IMR-90 (cell line): ENCODE measurements at regions not wholly inside any gene's neighbourhood (a gene's known extent, or its start where the extent isn't known, plus 50 kb on each side); places are given as distances from the start of the nearest gene placed in this dataset.

Experiments used
- ATAC-seq: fragments of 200-7000 bp; cut with Tn5 transposase; 2 replicates; pipeline ENCODE4 v1.9.1; 2020; ENCODE audit warnings: low read depth, mild to moderate bottlenecking, moderate library complexity
- BruUV-seq: library from RNA; stranded (reverse); fragments of 400-500 nt; replicated peaks from 2 replicates; lab custom pipeline; 2021; lab: Mats Ljungman, UMichigan
- CTCF ChIA-PET: fragments of 300-600 bp; formaldehyde crosslinking; extraction: SDS; loops from one replicate; lab custom pipeline; 2021; ENCODE audit warnings: antibody characterized with exemption; lab: Yijun Ruan, JAX
- POLR2A ChIA-PET: fragments of 300-600 bp; sonication (Branson Sonifier 250); formaldehyde crosslinking; loops from one replicate; lab custom pipeline; 2022; ENCODE audit warnings: antibody characterized with exemption; ENCODE audit not compliant: unreplicated experiment; lab: Charles Lee
- DNase-seq: peaks from one replicate; pipeline ENCODE4 v3.0.0; 2013
- H2AFZ ChIP-seq: replicated peaks from 2 replicates; pipeline ENCODE3; 2013; ENCODE audit warnings: low read length, mild to moderate bottlenecking; ENCODE audit not compliant: poor library complexity
- H2AK5ac ChIP-seq: 2 replicates; pipeline ENCODE4 v1.6.1; 2013; ENCODE audit warnings: low read depth, low read length, inconsistent platforms
- H2AK9ac ChIP-seq: replicated peaks from 2 replicates; pipeline ENCODE3; 2013; ENCODE audit warnings: mild to moderate bottlenecking, low read depth, low read length, moderate library complexity; ENCODE audit not compliant: poor library complexity
- H2BK120ac ChIP-seq: 2 replicates; pipeline ENCODE4 v1.6.1; 2013; ENCODE audit warnings: low read depth, low read length, inconsistent platforms
- H2BK15ac ChIP-seq: 3 replicates; pipeline ENCODE4 v1.6.1; 2013; ENCODE audit warnings: low read depth, low read length, inconsistent platforms
- H2BK20ac ChIP-seq: 2 replicates; pipeline ENCODE4 v1.6.1; 2013; ENCODE audit warnings: low read depth, mild to moderate bottlenecking, inconsistent platforms, low read length, moderate library complexity
- H2BK5ac ChIP-seq: 2 replicates; pipeline ENCODE4 v1.6.1; 2013; ENCODE audit warnings: mild to moderate bottlenecking, low read depth, low read length, inconsistent platforms; ENCODE audit not compliant: poor library complexity, severe bottlenecking
- H3K14ac ChIP-seq: replicated peaks from 2 replicates; pipeline ENCODE4 v1.6.1; 2013; ENCODE audit warnings: low read depth, low read length, inconsistent platforms
- H3K18ac ChIP-seq: 2 replicates; pipeline ENCODE4 v1.6.1; 2013; ENCODE audit warnings: low read depth, low read length, control low read depth
- H3K23ac ChIP-seq: 2 replicates; pipeline ENCODE4 v1.6.1; 2013; ENCODE audit warnings: low read depth, low read length, inconsistent platforms
- H3K27ac ChIP-seq: 2 replicates; pipeline ENCODE4 v1.5.1; 2013; ENCODE audit warnings: mild to moderate bottlenecking, control low read depth, low read length; ENCODE audit not compliant: insufficient read depth
- H3K27me3 ChIP-seq: 2 replicates; pipeline ENCODE4 v1.6.1; 2013; ENCODE audit warnings: low read length; ENCODE audit not compliant: control insufficient read depth, insufficient read depth
- H3K36me3 ChIP-seq: 2 replicates; pipeline ENCODE4 v1.6.1; 2013; ENCODE audit warnings: low read length, mixed read lengths; ENCODE audit not compliant: control insufficient read depth, insufficient read depth
- H3K4ac ChIP-seq: 2 replicates; pipeline ENCODE4 v1.6.1; 2013; ENCODE audit warnings: low read depth, low read length, inconsistent platforms
- H3K4me1 ChIP-seq: 2 replicates; pipeline ENCODE4 v1.6.1; 2013; ENCODE audit warnings: low read length, mixed read lengths; ENCODE audit not compliant: control insufficient read depth, insufficient read depth
- H3K4me2 ChIP-seq: 2 replicates; pipeline ENCODE4 v1.6.1; 2013; ENCODE audit warnings: low read depth, mild to moderate bottlenecking, control low read depth, low read length, moderate library complexity
- H3K4me3 ChIP-seq: 2 replicates; pipeline ENCODE4 v1.5.1; 2013; ENCODE audit warnings: low read depth, mild to moderate bottlenecking, control low read depth, low read length, moderate library complexity; ENCODE audit not compliant: insufficient read depth
- H3K56ac ChIP-seq: 2 replicates; pipeline ENCODE4 v1.6.1; 2013; ENCODE audit warnings: low read length, inconsistent platforms; ENCODE audit not compliant: insufficient read depth; ENCODE audit errors: extremely low read depth
- H3K79me1 ChIP-seq, 2 experiments: 2 replicates each; pipeline ENCODE4 v1.6.1; 2013; ENCODE audit warnings: low read length in 2 of 2, inconsistent platforms in 1 of 2, low read depth in 1 of 2
- H3K9ac ChIP-seq: 2 replicates; pipeline ENCODE4 v1.6.1; 2013; ENCODE audit warnings: low read depth, low read length, control low read depth
- H3K9me1 ChIP-seq: 2 replicates; pipeline ENCODE4 v1.6.1; 2013; ENCODE audit warnings: low read length, inconsistent platforms; ENCODE audit not compliant: insufficient read depth
- H3K9me3 ChIP-seq: 2 replicates; pipeline ENCODE4 v1.6.1; 2013; ENCODE audit warnings: low read length; ENCODE audit not compliant: control insufficient read depth, insufficient read depth
- H4K20me1 ChIP-seq: 2 replicates; pipeline ENCODE4 v1.6.1; 2013; ENCODE audit warnings: low read length, inconsistent platforms; ENCODE audit not compliant: insufficient read depth
- H4K5ac ChIP-seq: 2 replicates; pipeline ENCODE4 v1.6.1; 2013; ENCODE audit warnings: mild to moderate bottlenecking, low read depth, low read length, control low read depth
- H4K8ac ChIP-seq, 2 experiments: 2 replicates each; pipeline ENCODE4 v1.6.1; 2013; ENCODE audit warnings: low read depth in 2 of 2, low read length in 2 of 2, control low read depth in 1 of 2, inconsistent platforms in 1 of 2
- H4K91ac ChIP-seq: 2 replicates; pipeline ENCODE4 v1.6.1; 2013; ENCODE audit warnings: low read depth, low read length, inconsistent platforms; ENCODE audit not compliant: insufficient read depth
- BHLHE40 ChIP-seq: fragments of 150-350 bp; IDR thresholded peaks from 2 replicates; pipeline ENCODE4 v1.6.1; 2016; ENCODE audit warnings: mild to moderate bottlenecking, low read depth, low read length
- CEBPB ChIP-seq: IDR thresholded peaks from 2 replicates; pipeline ENCODE4 v1.6.1; 2012; ENCODE audit warnings: low read depth, low read length, improper control_type of control experiment
- CHD1 ChIP-seq: IDR thresholded peaks from 2 replicates; pipeline ENCODE4 v1.6.1; 2012; ENCODE audit warnings: low read depth, low read length, improper control_type of control experiment
- FOS ChIP-seq: fragments of 150-350 bp; IDR thresholded peaks from 2 replicates; pipeline ENCODE4 v1.6.1; 2016; ENCODE audit warnings: low read depth, low read length
- MAFK ChIP-seq: IDR thresholded peaks from 2 replicates; pipeline ENCODE4 v1.6.1; 2012; ENCODE audit warnings: low read depth, low read length, improper control_type of control experiment
- MAZ ChIP-seq: IDR thresholded peaks from 2 replicates; pipeline ENCODE4 v1.6.1; 2012; ENCODE audit warnings: low read depth, mild to moderate bottlenecking, low read length, improper control_type of control experiment, moderate library complexity, borderline replicate concordance
- MXI1 ChIP-seq: IDR thresholded peaks from 2 replicates; pipeline ENCODE4 v1.6.1; 2012; ENCODE audit warnings: low read depth, mild to moderate bottlenecking, low read length, moderate library complexity, borderline replicate concordance
- NFE2L2 ChIP-seq: fragments of 150-350 bp; IDR thresholded peaks from 2 replicates; pipeline ENCODE4 v1.6.1; 2016; ENCODE audit warnings: low read depth, mild to moderate bottlenecking, low read length
- POLR2A ChIP-seq: IDR thresholded peaks from 2 replicates; pipeline ENCODE4 v1.6.1; 2012; ENCODE audit warnings: mild to moderate bottlenecking, low read depth, low read length
- RAD21 ChIP-seq: IDR thresholded peaks from 2 replicates; pipeline ENCODE4 v1.6.1; 2012; ENCODE audit warnings: low read length, improper control_type of control experiment
- RCOR1 ChIP-seq: IDR thresholded peaks from 2 replicates; pipeline ENCODE4 v1.6.1; 2012; ENCODE audit warnings: mild to moderate bottlenecking, low read length, improper control_type of control experiment; ENCODE audit not compliant: insufficient replicate concordance
- RFX5 ChIP-seq: IDR thresholded peaks from 2 replicates; pipeline ENCODE4 v1.8.0; 2012; ENCODE audit warnings: low read depth, mild to moderate bottlenecking, low read length, moderate library complexity
- SMC3 ChIP-seq: fragments of 150-350 bp; IDR thresholded peaks from 2 replicates; pipeline ENCODE4 v1.6.1; 2016; ENCODE audit warnings: low read depth, mild to moderate bottlenecking, antibody characterized with exemption, low read length, moderate library complexity
- WGBS, 2 experiments: methylation state at CpG; one replicate each; pipeline versions ENCODE4 v1.1.5 to v1.1.7; 2013; ENCODE audit warnings: missing lambda C conversion rate in 2 of 2; ENCODE audit not compliant: insufficient read length in 1 of 2; ENCODE audit errors: extremely low coverage in 2 of 2; 5-methylcytosine and 5-hydroxymethylcytosine counted together
- dilution Hi-C: fragments of 300-500 bp; cut with HindIII; formaldehyde crosslinking; loops from one replicate; pipeline ENCODE4 v1.14.3; 2018; ENCODE audit warnings: low sequenced_read_pairs; ENCODE audit not compliant: unreplicated experiment
- in situ Hi-C: fragments of 300-500 bp; cut with MboI; formaldehyde crosslinking; loops from 3 replicates; pipeline ENCODE4 v1.14.3; 2019; ENCODE audit warnings: low sequenced_read_pairs, inconsistent platforms, mixed read lengths
- intact Hi-C: fragments of 100-400 bp; cut with micrococcal nuclease; formaldehyde crosslinking; loops from 2 replicates; pipeline ENCODE4 v1.10.0; 2022
- TF ChIP-seq, protein P1 (sequence below): fragments of 150-350 bp; IDR thresholded peaks from 2 replicates; pipeline ENCODE4 v1.6.1; 2017; ENCODE audit warnings: mild to moderate bottlenecking, antibody characterized with exemption, low read length, low read depth
- TF ChIP-seq, protein P2 (sequence below): conservative IDR thresholded peaks from 2 replicates; pipeline ENCODE4 v1.5.1; 2012; ENCODE audit warnings: mild to moderate bottlenecking, low read depth, low read length, improper control_type of control experiment
- TF ChIP-seq, protein P3 (sequence below): fragments of 150-350 bp; IDR thresholded peaks from 2 replicates; pipeline ENCODE4 v1.6.1; 2016; ENCODE audit warnings: low read depth, mild to moderate bottlenecking, low read length, moderate library complexity, borderline replicate concordance

DNA sequence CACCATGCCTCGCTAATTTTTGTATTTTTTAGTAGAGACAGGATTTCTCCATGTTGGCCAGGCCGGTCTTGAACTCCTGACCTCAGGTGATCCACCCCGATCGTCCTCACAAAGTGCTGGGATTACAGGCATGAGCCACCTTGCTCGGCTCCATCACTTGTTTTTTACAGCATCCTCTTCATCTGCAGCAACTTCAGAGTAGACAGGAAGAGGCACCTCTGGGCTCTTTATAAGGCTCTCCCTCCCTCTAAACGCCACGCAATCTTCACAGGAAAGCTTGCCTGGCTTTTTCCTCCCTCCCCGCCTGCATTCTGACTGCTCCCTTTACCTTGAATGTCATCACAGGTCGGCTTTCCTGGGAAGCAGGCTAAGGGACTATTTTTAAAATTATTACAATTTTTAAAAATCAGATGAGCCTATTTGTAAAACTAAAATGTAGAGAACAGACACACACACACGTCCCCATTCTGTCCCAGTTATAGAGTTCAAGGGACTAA, 111.5 kb upstream of the LDB2 start:
- no peak overlapping the region for H4K5ac ChIP-seq
- no peak overlapping the region for H2AK5ac ChIP-seq
- no TSS peak for BruUV-seq
- no peak overlapping the region for H3K27ac ChIP-seq
- no peak overlapping the region for H3K4me3 ChIP-seq
- H3K27me3 ChIP-seq, result no peaks in the 10 kb centered on the region
- no peak overlapping the region for H2BK120ac ChIP-seq
- 80% methylated on average over 2 of the region's 10 CpGs; no CpG with 5 or more reads in 1 of the 2 experiments for WGBS, 2 experiments
- H3K4ac ChIP-seq, result no peak overlapping the region
- ChIA-PET CTCF (interaction anchor here (0.6 kb wide), 1 partner anchor 162 kb away, joined by 3 read pairs; no protein-coding TSS in a partner anchor), POLR2A (no interaction called here)
- no peak overlapping the region for H2AFZ ChIP-seq
- H3K9me1 ChIP-seq, result peaks cover 3% of the 10 kb centered on the region; the same call in 1 of the 2 replicates
- no peak overlapping the region for H2BK20ac ChIP-seq
- H3K18ac ChIP-seq, result no peak overlapping the region
- H3K79me1 ChIP-seq, result no peaks in the 10 kb centered on the region
- DNase-seq (no peak), ATAC-seq (no peak)
- in situ Hi-C loops, result no loop called here
- H2BK5ac ChIP-seq, result no peak overlapping the region
- dilution Hi-C loops, result no loop called here
- H4K91ac ChIP-seq, result no peak overlapping the region
- no peak overlapping the region for H3K14ac ChIP-seq
- TF ChIP-seq CEBPB, result no peak
- TF ChIP-seq POLR2A, result no peak
- TF ChIP-seq BHLHE40, result no peak
- TF ChIP-seq MAFK, result no peak
- TF ChIP-seq, protein P1, sequence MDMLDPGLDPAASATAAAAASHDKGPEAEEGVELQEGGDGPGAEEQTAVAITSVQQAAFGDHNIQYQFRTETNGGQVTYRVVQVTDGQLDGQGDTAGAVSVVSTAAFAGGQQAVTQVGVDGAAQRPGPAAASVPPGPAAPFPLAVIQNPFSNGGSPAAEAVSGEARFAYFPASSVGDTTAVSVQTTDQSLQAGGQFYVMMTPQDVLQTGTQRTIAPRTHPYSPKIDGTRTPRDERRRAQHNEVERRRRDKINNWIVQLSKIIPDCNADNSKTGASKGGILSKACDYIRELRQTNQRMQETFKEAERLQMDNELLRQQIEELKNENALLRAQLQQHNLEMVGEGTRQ, result no peak
- no peak for TF ChIP-seq CHD1
- no peak for TF ChIP-seq MAZ
- TF ChIP-seq RAD21, result no peak
- TF ChIP-seq FOS, result no peak
- TF ChIP-seq, protein P2, sequence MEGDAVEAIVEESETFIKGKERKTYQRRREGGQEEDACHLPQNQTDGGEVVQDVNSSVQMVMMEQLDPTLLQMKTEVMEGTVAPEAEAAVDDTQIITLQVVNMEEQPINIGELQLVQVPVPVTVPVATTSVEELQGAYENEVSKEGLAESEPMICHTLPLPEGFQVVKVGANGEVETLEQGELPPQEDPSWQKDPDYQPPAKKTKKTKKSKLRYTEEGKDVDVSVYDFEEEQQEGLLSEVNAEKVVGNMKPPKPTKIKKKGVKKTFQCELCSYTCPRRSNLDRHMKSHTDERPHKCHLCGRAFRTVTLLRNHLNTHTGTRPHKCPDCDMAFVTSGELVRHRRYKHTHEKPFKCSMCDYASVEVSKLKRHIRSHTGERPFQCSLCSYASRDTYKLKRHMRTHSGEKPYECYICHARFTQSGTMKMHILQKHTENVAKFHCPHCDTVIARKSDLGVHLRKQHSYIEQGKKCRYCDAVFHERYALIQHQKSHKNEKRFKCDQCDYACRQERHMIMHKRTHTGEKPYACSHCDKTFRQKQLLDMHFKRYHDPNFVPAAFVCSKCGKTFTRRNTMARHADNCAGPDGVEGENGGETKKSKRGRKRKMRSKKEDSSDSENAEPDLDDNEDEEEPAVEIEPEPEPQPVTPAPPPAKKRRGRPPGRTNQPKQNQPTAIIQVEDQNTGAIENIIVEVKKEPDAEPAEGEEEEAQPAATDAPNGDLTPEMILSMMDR, result no peak
- TF ChIP-seq, protein P3, sequence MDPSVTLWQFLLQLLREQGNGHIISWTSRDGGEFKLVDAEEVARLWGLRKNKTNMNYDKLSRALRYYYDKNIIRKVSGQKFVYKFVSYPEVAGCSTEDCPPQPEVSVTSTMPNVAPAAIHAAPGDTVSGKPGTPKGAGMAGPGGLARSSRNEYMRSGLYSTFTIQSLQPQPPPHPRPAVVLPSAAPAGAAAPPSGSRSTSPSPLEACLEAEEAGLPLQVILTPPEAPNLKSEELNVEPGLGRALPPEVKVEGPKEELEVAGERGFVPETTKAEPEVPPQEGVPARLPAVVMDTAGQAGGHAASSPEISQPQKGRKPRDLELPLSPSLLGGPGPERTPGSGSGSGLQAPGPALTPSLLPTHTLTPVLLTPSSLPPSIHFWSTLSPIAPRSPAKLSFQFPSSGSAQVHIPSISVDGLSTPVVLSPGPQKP, result no peak
- TF ChIP-seq MXI1, result no peak
- no peak for TF ChIP-seq RFX5
- TF ChIP-seq RCOR1, result no peak
- no peak for TF ChIP-seq NFE2L2
- no peak for TF ChIP-seq SMC3
- no peaks in the 10 kb centered on the region for H4K20me1 ChIP-seq
- H3K36me3 ChIP-seq, result no peaks in the 10 kb centered on the region
- intact Hi-C loops, result no loop called here
- no peak overlapping the region for H3K56ac ChIP-seq
- no peak overlapping the region for H3K23ac ChIP-seq
- no peak overlapping the region for H3K4me2 ChIP-seq
- no peaks in the 10 kb centered on the region for H3K9me3 ChIP-seq
- H4K8ac ChIP-seq, result no peak overlapping the region
- no peak overlapping the region for H3K9ac ChIP-seq
- no peak overlapping the region for H2AK9ac ChIP-seq
- peaks cover 4% of the 10 kb centered on the region; the same call in 1 of the 2 replicates for H3K4me1 ChIP-seq
- no peak overlapping the region for H2BK15ac ChIP-seq
